HEK293 (cell line): ENCODE measurements at regions not wholly inside any gene's neighbourhood (a gene's known extent, or its start where the extent isn't known, plus 50 kb on each side); places are given as distances from the start of the nearest gene placed in this dataset.

Source experiments
- CTCF ChIA-PET: fragments of 350-600 bp; formaldehyde crosslinking; extraction: SDS; loops from one replicate; lab custom pipeline; 2021; ENCODE audit warnings: antibody characterized with exemption; lab: Yijun Ruan, JAX
- POLR2A ChIA-PET: fragments of 300-600 bp; formaldehyde crosslinking; extraction: SDS; loops from one replicate; lab custom pipeline; 2020; ENCODE audit warnings: antibody characterized with exemption, inconsistent platforms; lab: Yijun Ruan, JAX
- H3K27ac ChIP-seq: fragments of 200-500 bp; sonication (Bioruptor generic); 2 replicates; pipeline ENCODE4 v1.5.1; 2014; ENCODE audit warnings: low read depth, low read length, control low read depth, inconsistent platforms; ENCODE audit errors: extremely low read depth
- H3K36me3 ChIP-seq, 2 experiments: fragments of 200-500 bp in 1 of 2; sonication (Bioruptor generic) in 1 of 2; 1 replicate in 1 of 2; 2 replicates in 1 of 2; pipeline ENCODE4 v1.5.1; 2014 to 2017; ENCODE audit warnings: inconsistent platforms in 2 of 2, low read length in 2 of 2; ENCODE audit not compliant: control insufficient read depth in 2 of 2, insufficient read depth in 1 of 2
- H3K4me1 ChIP-seq: fragments of 200-500 bp; sonication (Bioruptor generic); 2 replicates; pipeline ENCODE4 v1.5.1; 2014; ENCODE audit warnings: mild to moderate bottlenecking, low read length, inconsistent platforms; ENCODE audit not compliant: control insufficient read depth, insufficient read depth
- H3K4me3 ChIP-seq: 2 replicates; pipeline ENCODE4 v1.5.1; 2011; ENCODE audit warnings: low read depth, mild to moderate bottlenecking, control low read depth, low read length, moderate library complexity
- H3K9me3 ChIP-seq: fragments of 200-500 bp; sonication (Bioruptor generic); 2 replicates; pipeline ENCODE4 v1.5.1; 2014; ENCODE audit warnings: low read depth, low read length, inconsistent platforms; ENCODE audit not compliant: control insufficient read depth, insufficient read depth
- BCL11B ChIP-seq: fragments of 450-650 bp; formaldehyde crosslinking; IDR thresholded peaks from 2 replicates; pipeline ENCODE4 v1.5.1; 2016; ENCODE audit warnings: low read depth, missing biosample characterization, missing genetic modification characterization
- IKZF3 ChIP-seq: fragments of 450-650 bp; IDR thresholded peaks from 2 replicates; pipeline ENCODE4 v1.5.0; 2018; ENCODE audit warnings: missing biosample characterization, mild to moderate bottlenecking, missing genetic modification characterization, moderate library complexity
- KLF16 ChIP-seq: fragments of 450-650 bp; formaldehyde crosslinking; IDR thresholded peaks from 2 replicates; pipeline ENCODE4 v1.5.1; 2017; ENCODE audit warnings: missing biosample characterization, missing genetic modification characterization
- SALL2 ChIP-seq: fragments of 450-650 bp; formaldehyde crosslinking; IDR thresholded peaks from 2 replicates; pipeline ENCODE4 v1.5.0; 2017; ENCODE audit warnings: missing biosample characterization, mild to moderate bottlenecking, missing genetic modification characterization, borderline replicate concordance
- SCRT2 ChIP-seq: fragments of 450-650 bp; formaldehyde crosslinking; IDR thresholded peaks from 2 replicates; pipeline ENCODE4 v1.5.1; 2016; ENCODE audit warnings: missing biosample characterization, missing genetic modification characterization
- TCF7L2 ChIP-seq: IDR thresholded peaks from 2 replicates; pipeline ENCODE4 v1.6.1; 2011; ENCODE audit warnings: low read depth, mild to moderate bottlenecking, inconsistent platforms, low read length, moderate library complexity, borderline replicate concordance
- ZBTB8A ChIP-seq: fragments of 450-650 bp; formaldehyde crosslinking; IDR thresholded peaks from 2 replicates; pipeline ENCODE4 v1.5.1; 2016; ENCODE audit warnings: missing biosample characterization, missing genetic modification characterization
- ZFP3 ChIP-seq: fragments of 450-650 bp; formaldehyde crosslinking; IDR thresholded peaks from 2 replicates; pipeline ENCODE4 v1.5.1; 2016; ENCODE audit warnings: low read depth, missing biosample characterization, missing genetic modification characterization
- ZNF121 ChIP-seq: fragments of 450-650 bp; formaldehyde crosslinking; IDR thresholded peaks from 2 replicates; pipeline ENCODE4 v1.5.1; 2016; ENCODE audit warnings: missing biosample characterization, missing genetic modification characterization
- ZNF214 ChIP-seq: fragments of 450-650 bp; formaldehyde crosslinking; IDR thresholded peaks from 2 replicates; pipeline ENCODE4 v1.5.1; 2017; ENCODE audit warnings: missing biosample characterization, mild to moderate bottlenecking, missing genetic modification characterization, borderline replicate concordance
- ZNF223 ChIP-seq: fragments of 450-650 bp; formaldehyde crosslinking; IDR thresholded peaks from 2 replicates; pipeline ENCODE4 v1.5.1; 2016; ENCODE audit warnings: missing biosample characterization, missing genetic modification characterization
- ZNF335 ChIP-seq: fragments of 450-650 bp; formaldehyde crosslinking; conservative IDR thresholded peaks from 2 replicates; pipeline ENCODE4 v1.5.1; 2016; ENCODE audit warnings: missing biosample characterization, missing genetic modification characterization
- ZNF341 ChIP-seq: fragments of 450-650 bp; formaldehyde crosslinking; IDR thresholded peaks from 2 replicates; pipeline ENCODE4; 2016; ENCODE audit warnings: low read depth, missing biosample characterization, missing genetic modification characterization
- ZNF510 ChIP-seq: fragments of 450-650 bp; formaldehyde crosslinking; IDR thresholded peaks from 2 replicates; pipeline ENCODE4 v1.5.1; 2018; ENCODE audit warnings: mild to moderate bottlenecking, missing genetic modification characterization, missing biosample characterization; ENCODE audit not compliant: insufficient replicate concordance
- ZNF530 ChIP-seq: fragments of 450-650 bp; formaldehyde crosslinking; IDR thresholded peaks from 2 replicates; pipeline ENCODE4 v1.5.1; 2016; ENCODE audit warnings: low read depth, missing biosample characterization, missing genetic modification characterization
- ZNF558 ChIP-seq: fragments of 450-650 bp; formaldehyde crosslinking; IDR thresholded peaks from 2 replicates; pipeline ENCODE4 v1.5.1; 2016; ENCODE audit warnings: missing biosample characterization, missing genetic modification characterization
- ZNF621 ChIP-seq: fragments of 450-650 bp; formaldehyde crosslinking; IDR thresholded peaks from 2 replicates; pipeline ENCODE4 v1.5.1; 2017; ENCODE audit warnings: missing biosample characterization, missing genetic modification characterization
- ZNF624 ChIP-seq: fragments of 450-650 bp; formaldehyde crosslinking; IDR thresholded peaks from 2 replicates; pipeline ENCODE4 v1.5.1; 2017; ENCODE audit warnings: missing biosample characterization, missing genetic modification characterization
- ZNF658 ChIP-seq: fragments of 450-650 bp; formaldehyde crosslinking; IDR thresholded peaks from 2 replicates; pipeline ENCODE4; 2016; ENCODE audit warnings: missing biosample characterization, missing genetic modification characterization
- TF ChIP-seq, protein P1 (sequence below): fragments of 450-650 bp; IDR thresholded peaks from 2 replicates; pipeline ENCODE4 v1.5.1; 2018; ENCODE audit warnings: missing biosample characterization, mild to moderate bottlenecking, missing genetic modification characterization
- TF ChIP-seq, protein P2 (sequence below): sonication (generic); formaldehyde crosslinking; IDR thresholded peaks from 2 replicates; pipeline ENCODE4 v1.8.1; 2022; ENCODE audit warnings: mild to moderate bottlenecking, moderate library complexity, missing genetic modification reagents
- TF ChIP-seq, protein P3 (sequence below): fragments of 450-650 bp; formaldehyde crosslinking; IDR thresholded peaks from 2 replicates; pipeline ENCODE4 v1.5.1; 2016; ENCODE audit warnings: missing biosample characterization, missing genetic modification characterization
- TF ChIP-seq, protein P4 (sequence below): fragments of 450-650 bp; formaldehyde crosslinking; conservative IDR thresholded peaks from 2 replicates; pipeline ENCODE4 v1.5.1; 2016; ENCODE audit warnings: low read depth, missing biosample characterization, missing genetic modification characterization

DNA sequence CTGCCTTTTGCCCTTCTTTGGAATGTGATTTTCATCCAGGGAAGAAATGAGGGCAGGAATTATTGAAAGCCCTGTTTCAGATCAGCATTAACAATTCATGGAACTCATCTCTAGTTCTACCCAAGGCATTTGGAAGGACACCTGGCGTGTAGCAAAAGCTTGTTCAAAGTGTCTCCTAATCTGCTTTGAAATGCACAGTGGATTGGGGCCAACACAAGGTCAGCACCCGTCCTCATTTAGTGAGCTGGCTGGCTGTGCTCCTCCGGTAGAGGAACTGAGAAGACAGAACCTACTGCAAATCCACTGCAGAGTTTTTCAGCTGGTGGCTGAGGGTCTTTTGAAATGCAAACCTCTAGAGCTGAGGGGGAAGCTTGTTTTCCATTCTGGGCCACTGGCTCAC lies 141.6 kb upstream of the STT3B start:
- ChIA-PET POLR2A (no interaction called here), CTCF (interaction anchor here (0.6 kb wide), 2 partner anchors 251 to 455 kb away, joined by 3 to 5 read pairs; no protein-coding TSS in a partner anchor)
- Histone ChIP-seq H3K36me3 (no peaks in the 10 kb centered on the region), H3K27ac (no peak overlapping the region), H3K4me3 (no peak overlapping the region), H3K4me1 (no peaks in the 10 kb centered on the region), H3K9me3 (no peaks in the 10 kb centered on the region)
- no peak for TF ChIP-seq ZNF621 (tag by site-specific recombination)
- no peak for TF ChIP-seq ZNF121
- TF ChIP-seq, protein P1, sequence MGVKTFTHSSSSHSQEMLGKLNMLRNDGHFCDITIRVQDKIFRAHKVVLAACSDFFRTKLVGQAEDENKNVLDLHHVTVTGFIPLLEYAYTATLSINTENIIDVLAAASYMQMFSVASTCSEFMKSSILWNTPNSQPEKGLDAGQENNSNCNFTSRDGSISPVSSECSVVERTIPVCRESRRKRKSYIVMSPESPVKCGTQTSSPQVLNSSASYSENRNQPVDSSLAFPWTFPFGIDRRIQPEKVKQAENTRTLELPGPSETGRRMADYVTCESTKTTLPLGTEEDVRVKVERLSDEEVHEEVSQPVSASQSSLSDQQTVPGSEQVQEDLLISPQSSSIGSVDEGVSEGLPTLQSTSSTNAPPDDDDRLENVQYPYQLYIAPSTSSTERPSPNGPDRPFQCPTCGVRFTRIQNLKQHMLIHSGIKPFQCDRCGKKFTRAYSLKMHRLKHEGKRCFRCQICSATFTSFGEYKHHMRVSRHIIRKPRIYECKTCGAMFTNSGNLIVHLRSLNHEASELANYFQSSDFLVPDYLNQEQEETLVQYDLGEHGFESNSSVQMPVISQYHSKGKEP: no peak
- TF ChIP-seq ZNF341: no peak
- TF ChIP-seq SALL2 (tag by site-specific recombination): no peak
- no peak for TF ChIP-seq ZFP3 (tag by site-specific recombination)
- TF ChIP-seq, protein P2, sequence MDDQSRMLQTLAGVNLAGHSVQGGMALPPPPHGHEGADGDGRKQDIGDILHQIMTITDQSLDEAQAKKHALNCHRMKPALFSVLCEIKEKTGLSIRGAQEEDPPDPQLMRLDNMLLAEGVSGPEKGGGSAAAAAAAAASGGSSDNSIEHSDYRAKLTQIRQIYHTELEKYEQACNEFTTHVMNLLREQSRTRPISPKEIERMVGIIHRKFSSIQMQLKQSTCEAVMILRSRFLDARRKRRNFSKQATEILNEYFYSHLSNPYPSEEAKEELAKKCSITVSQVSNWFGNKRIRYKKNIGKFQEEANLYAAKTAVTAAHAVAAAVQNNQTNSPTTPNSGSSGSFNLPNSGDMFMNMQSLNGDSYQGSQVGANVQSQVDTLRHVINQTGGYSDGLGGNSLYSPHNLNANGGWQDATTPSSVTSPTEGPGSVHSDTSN: no peak
- no peak for TF ChIP-seq ZNF558
- no peak for TF ChIP-seq BCL11B (tag by site-specific recombination)
- TF ChIP-seq, all 188 proteins: peak for 0

DNA sequence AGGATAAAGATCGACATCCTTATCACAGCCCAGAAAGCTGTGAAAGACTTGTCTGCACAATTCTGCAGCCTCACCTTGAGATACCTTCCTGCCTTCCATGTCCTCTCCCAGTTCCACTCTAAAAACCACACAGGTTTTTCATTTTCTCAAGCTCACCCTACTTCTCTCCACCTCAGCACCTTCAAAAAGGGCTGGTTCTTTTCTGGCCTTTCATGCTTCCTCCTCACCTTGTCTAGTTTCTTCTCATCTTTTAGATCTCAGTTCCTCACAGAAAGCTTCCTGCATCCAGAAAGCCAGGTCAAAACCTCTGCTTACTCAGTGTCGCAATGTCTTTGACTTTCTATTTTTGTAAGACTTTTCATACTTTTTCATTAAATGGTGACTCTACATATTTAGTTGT lies 140.2 kb upstream of the STT3B start:
- no peaks in the 10 kb centered on the region for H3K4me1 ChIP-seq
- CTCF ChIA-PET: no interaction called here
- TF ChIP-seq ZNF341: no peak
- TF ChIP-seq, protein P3, sequence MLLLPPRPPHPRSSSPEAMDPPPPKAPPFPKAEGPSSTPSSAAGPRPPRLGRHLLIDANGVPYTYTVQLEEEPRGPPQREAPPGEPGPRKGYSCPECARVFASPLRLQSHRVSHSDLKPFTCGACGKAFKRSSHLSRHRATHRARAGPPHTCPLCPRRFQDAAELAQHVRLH (tag by site-specific recombination): no peak
- H3K36me3 ChIP-seq: no peaks in the 10 kb centered on the region
- H3K27ac ChIP-seq: no peak overlapping the region
- H3K9me3 ChIP-seq: no peaks in the 10 kb centered on the region
- no peak overlapping the region for H3K4me3 ChIP-seq
- POLR2A ChIA-PET: no interaction called here

DNA sequence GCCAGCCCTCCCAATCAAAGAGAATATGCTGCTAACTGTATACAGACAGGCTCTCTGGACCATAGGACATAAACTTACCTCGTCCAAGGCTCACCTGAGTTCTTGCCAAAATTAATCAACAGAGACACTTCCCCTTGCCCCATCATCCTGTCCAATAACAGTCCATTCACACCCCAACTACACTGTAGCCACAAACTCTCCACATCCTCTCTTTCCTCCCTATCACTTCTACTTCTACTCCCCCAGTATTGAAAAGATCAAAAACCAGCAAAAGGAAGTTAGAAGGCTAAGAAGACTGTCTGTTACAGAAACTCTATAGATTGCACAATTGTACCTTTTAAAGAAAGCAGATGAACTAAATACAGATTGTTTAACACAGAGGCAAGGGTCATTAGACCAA lies 133.5 kb upstream of the STT3B start:
- POLR2A ChIA-PET: no interaction called here
- TF ChIP-seq IKZF3: no peak
- TF ChIP-seq ZNF214 (tag by site-specific recombination): no peak
- TF ChIP-seq ZNF510 (tag by site-specific recombination): no peak
- no peak for TF ChIP-seq TCF7L2
- TF ChIP-seq KLF16 (tag by site-specific recombination): no peak
- no peak for TF ChIP-seq ZNF335 (tag by site-specific recombination)
- TF ChIP-seq, protein P4, sequence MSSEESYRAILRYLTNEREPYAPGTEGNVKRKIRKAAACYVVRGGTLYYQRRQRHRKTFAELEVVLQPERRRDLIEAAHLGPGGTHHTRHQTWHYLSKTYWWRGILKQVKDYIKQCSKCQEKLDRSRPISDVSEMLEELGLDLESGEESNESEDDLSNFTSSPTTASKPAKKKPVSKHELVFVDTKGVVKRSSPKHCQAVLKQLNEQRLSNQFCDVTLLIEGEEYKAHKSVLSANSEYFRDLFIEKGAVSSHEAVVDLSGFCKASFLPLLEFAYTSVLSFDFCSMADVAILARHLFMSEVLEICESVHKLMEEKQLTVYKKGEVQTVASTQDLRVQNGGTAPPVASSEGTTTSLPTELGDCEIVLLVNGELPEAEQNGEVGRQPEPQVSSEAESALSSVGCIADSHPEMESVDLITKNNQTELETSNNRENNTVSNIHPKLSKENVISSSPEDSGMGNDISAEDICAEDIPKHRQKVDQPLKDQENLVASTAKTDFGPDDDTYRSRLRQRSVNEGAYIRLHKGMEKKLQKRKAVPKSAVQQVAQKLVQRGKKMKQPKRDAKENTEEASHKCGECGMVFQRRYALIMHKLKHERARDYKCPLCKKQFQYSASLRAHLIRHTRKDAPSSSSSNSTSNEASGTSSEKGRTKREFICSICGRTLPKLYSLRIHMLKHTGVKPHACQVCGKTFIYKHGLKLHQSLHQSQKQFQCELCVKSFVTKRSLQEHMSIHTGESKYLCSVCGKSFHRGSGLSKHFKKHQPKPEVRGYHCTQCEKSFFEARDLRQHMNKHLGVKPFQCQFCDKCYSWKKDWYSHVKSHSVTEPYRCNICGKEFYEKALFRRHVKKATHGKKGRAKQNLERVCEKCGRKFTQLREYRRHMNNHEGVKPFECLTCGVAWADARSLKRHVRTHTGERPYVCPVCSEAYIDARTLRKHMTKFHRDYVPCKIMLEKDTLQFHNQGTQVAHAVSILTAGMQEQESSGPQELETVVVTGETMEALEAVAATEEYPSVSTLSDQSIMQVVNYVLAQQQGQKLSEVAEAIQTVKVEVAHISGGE (tag by site-specific recombination): no peak
- TF ChIP-seq BCL11B (tag by site-specific recombination): no peak
- no peak for TF ChIP-seq ZNF223 (tag by site-specific recombination)
- TF ChIP-seq ZNF341: no peak
- TF ChIP-seq ZNF530 (tag by site-specific recombination): no peak
- no peak for TF ChIP-seq ZNF624 (tag by site-specific recombination)
- TF ChIP-seq ZBTB8A (tag by site-specific recombination): no peak
- no peak for TF ChIP-seq SCRT2
- TF ChIP-seq ZNF658: no peak
- Histone ChIP-seq H3K27ac (no peak overlapping the region), H3K4me3 (no peak overlapping the region), H3K36me3 (no peaks in the 10 kb centered on the region), H3K9me3 (no peaks in the 10 kb centered on the region), H3K4me1 (no peaks in the 10 kb centered on the region)
- CTCF ChIA-PET: no interaction called here
